Neural progenitor cell (in vitro differentiated cells): ENCODE measurements at regions not wholly inside any gene's neighbourhood (a gene's known extent, or its start where the extent isn't known, plus 50 kb on each side); places are given as distances from the start of the nearest gene placed in this dataset.

ENCODE experiments used
- EZH2 ChIP-seq: fragments of 200-600 bp; sonication (generic); IDR thresholded peaks from 2 replicates; pipeline ENCODE4 v1.6.1; 2017; ENCODE audit warnings: antibody characterized with exemption, mild to moderate bottlenecking, moderate library complexity
- EZH2phosphoT487 ChIP-seq: fragments of 200-600 bp; sonication (generic); IDR thresholded peaks from 2 replicates; pipeline ENCODE4 v1.6.1; 2017; ENCODE audit warnings: antibody characterized with exemption
- TF ChIP-seq, protein P1 (sequence below): fragments of 200-600 bp; sonication (generic); IDR thresholded peaks from 2 replicates; pipeline ENCODE4 v1.5.1; 2017; ENCODE audit warnings: antibody characterized with exemption, mild to moderate bottlenecking

DNA sequence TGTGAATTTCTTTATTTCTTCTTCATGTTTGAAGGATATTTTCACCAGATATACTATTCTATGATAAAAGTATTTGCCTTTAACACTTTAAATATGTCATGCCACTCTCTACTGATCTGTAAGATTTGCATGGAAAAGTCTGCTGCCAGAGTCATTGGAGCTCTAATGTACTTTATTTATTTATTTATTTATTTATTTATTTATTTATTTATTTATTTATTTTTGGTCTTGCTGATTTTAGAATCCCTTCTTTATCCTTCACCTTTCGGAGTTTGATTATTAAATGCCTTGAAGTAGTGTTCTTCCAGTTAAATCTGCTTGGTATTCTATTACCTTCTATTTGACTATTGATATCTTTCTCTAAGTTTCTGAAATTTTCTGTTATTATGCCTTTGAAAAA is 1669.6 kb downstream of the OTOL1 start:
- TF ChIP-seq EZH2, result no peak
- TF ChIP-seq, protein P1, sequence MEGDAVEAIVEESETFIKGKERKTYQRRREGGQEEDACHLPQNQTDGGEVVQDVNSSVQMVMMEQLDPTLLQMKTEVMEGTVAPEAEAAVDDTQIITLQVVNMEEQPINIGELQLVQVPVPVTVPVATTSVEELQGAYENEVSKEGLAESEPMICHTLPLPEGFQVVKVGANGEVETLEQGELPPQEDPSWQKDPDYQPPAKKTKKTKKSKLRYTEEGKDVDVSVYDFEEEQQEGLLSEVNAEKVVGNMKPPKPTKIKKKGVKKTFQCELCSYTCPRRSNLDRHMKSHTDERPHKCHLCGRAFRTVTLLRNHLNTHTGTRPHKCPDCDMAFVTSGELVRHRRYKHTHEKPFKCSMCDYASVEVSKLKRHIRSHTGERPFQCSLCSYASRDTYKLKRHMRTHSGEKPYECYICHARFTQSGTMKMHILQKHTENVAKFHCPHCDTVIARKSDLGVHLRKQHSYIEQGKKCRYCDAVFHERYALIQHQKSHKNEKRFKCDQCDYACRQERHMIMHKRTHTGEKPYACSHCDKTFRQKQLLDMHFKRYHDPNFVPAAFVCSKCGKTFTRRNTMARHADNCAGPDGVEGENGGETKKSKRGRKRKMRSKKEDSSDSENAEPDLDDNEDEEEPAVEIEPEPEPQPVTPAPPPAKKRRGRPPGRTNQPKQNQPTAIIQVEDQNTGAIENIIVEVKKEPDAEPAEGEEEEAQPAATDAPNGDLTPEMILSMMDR, result no peak
- no peak for TF ChIP-seq EZH2phosphoT487
